Mesenchymal stem cell (in vitro differentiated cells and primary cell): ENCODE measurements at regions not wholly inside any gene's neighbourhood (a gene's known extent, or its start where the extent isn't known, plus 50 kb on each side); places are given as distances from the start of the nearest gene placed in this dataset.
"Not testable (repeated sequence)": the region's sequence is repeated elsewhere in the genome, so short reads cannot be mapped to it uniquely, and the experiment has no call there.

Experiments
- DNase-seq: peaks from one replicate; pipeline ENCODE4 v3.0.0-alpha.2; 2013
- H2AFZ ChIP-seq: one replicate; pipeline ENCODE4 v1.6.1; 2013; ENCODE audit warnings: low read depth, mild to moderate bottlenecking, control low read depth, inconsistent platforms, low read length, moderate library complexity
- H2AK5ac ChIP-seq: 2 replicates; pipeline ENCODE4 v1.6.1; 2013; ENCODE audit warnings: low read length, moderate library complexity, mild to moderate bottlenecking, inconsistent platforms; ENCODE audit not compliant: severe bottlenecking
- H2BK120ac ChIP-seq: one replicate; pipeline ENCODE4 v1.6.1; 2013; ENCODE audit warnings: low read depth, mild to moderate bottlenecking, inconsistent platforms, low read length, moderate library complexity
- H2BK12ac ChIP-seq, 2 experiments: one replicate each; pipeline ENCODE4 v1.6.1; 2013; ENCODE audit warnings: inconsistent platforms in 2 of 2, low read length in 2 of 2, mild to moderate bottlenecking in 2 of 2, moderate library complexity in 2 of 2, control low read depth in 1 of 2
- H2BK15ac ChIP-seq: one replicate; pipeline ENCODE4 v1.6.1; 2013; ENCODE audit warnings: mild to moderate bottlenecking, low read depth, inconsistent platforms; ENCODE audit not compliant: poor library complexity, severe bottlenecking
- H2BK5ac ChIP-seq: 2 replicates; pipeline ENCODE4 v1.6.1; 2013; ENCODE audit warnings: low read depth, mild to moderate bottlenecking, low read length, control low read depth, inconsistent platforms; ENCODE audit not compliant: poor library complexity, severe bottlenecking
- H3K14ac ChIP-seq, 2 experiments: one replicate each; pipeline ENCODE4 v1.6.1; 2013; ENCODE audit warnings: inconsistent platforms in 2 of 2, low read length in 2 of 2, control low read depth in 1 of 2, mild to moderate bottlenecking in 1 of 2, moderate library complexity in 1 of 2
- H3K18ac ChIP-seq, 2 experiments: one replicate each; pipeline ENCODE4 v1.6.1; 2013; ENCODE audit warnings: inconsistent platforms in 2 of 2, low read length in 2 of 2, control low read depth in 1 of 2, low read depth in 1 of 2, mild to moderate bottlenecking in 1 of 2
- H3K23ac ChIP-seq, 2 experiments: one replicate each; pipeline ENCODE4 v1.6.1; 2013; ENCODE audit warnings: inconsistent platforms in 2 of 2, low read length in 2 of 2, mild to moderate bottlenecking in 2 of 2, moderate library complexity in 2 of 2, control low read depth in 1 of 2
- H3K27ac ChIP-seq: 2 replicates; pipeline ENCODE4 v1.5.1; 2013; ENCODE audit warnings: mild to moderate bottlenecking, moderate library complexity, low read length, control low read depth, inconsistent platforms; ENCODE audit not compliant: poor library complexity, severe bottlenecking
- H3K27me3 ChIP-seq, 2 experiments: 2 replicates each; pipeline versions ENCODE4 v1.6.1 to v1.7.0; 2013; ENCODE audit warnings: low read length in 2 of 2, mild to moderate bottlenecking in 2 of 2, moderate library complexity in 2 of 2, control low read depth in 1 of 2, inconsistent platforms in 1 of 2; ENCODE audit not compliant: control insufficient read depth in 1 of 2, insufficient read depth in 1 of 2
- H3K36me3 ChIP-seq, 2 experiments: 2 replicates each; pipeline versions ENCODE4 v1.6.1 to v1.7.0; 2013; ENCODE audit warnings: low read length in 2 of 2, control low read depth in 1 of 2, inconsistent platforms in 1 of 2, low read depth in 1 of 2, mild to moderate bottlenecking in 1 of 2; ENCODE audit not compliant: insufficient read depth in 2 of 2, control insufficient read depth in 1 of 2
- H3K4ac ChIP-seq, 2 experiments: one replicate each; pipeline ENCODE4 v1.6.1; 2013; ENCODE audit warnings: inconsistent platforms in 2 of 2, low read length in 2 of 2, mild to moderate bottlenecking in 2 of 2, moderate library complexity in 2 of 2, control low read depth in 1 of 2, low read depth in 1 of 2
- H3K4me1 ChIP-seq: 2 replicates; pipeline ENCODE4 v1.6.1; 2013; ENCODE audit warnings: low read depth, low read length, control low read depth; ENCODE audit not compliant: control insufficient read depth, insufficient read depth
- H3K4me2 ChIP-seq: 2 replicates; pipeline ENCODE4 v1.6.1; 2013; ENCODE audit warnings: low read length, mild to moderate bottlenecking, inconsistent platforms; ENCODE audit not compliant: poor library complexity, severe bottlenecking
- H3K4me3 ChIP-seq, 2 experiments: 2 replicates each; pipeline versions ENCODE4 v1.5.1 to v1.7.0; 2013; ENCODE audit warnings: low read length in 2 of 2, mild to moderate bottlenecking in 2 of 2, control low read depth in 1 of 2, low read depth in 1 of 2; ENCODE audit not compliant: insufficient read depth in 1 of 2
- H3K79me1 ChIP-seq: replicated peaks from 2 replicates; pipeline ENCODE4 v1.6.1; 2013; ENCODE audit warnings: mild to moderate bottlenecking, control low read depth, low read length, inconsistent platforms; ENCODE audit not compliant: poor library complexity, severe bottlenecking
- H3K9ac ChIP-seq: 2 replicates; pipeline ENCODE4 v1.7.0; 2013; ENCODE audit warnings: mild to moderate bottlenecking, low read length, moderate library complexity
- H3K9me3 ChIP-seq: 2 replicates; pipeline ENCODE4 v1.7.0; 2013; ENCODE audit warnings: mild to moderate bottlenecking, low read length; ENCODE audit not compliant: control insufficient read depth
- H4K8ac ChIP-seq: one replicate; pipeline ENCODE4 v1.6.1; 2013; ENCODE audit warnings: inconsistent platforms, mild to moderate bottlenecking, low read length, moderate library complexity
- H4K91ac ChIP-seq: one replicate; pipeline ENCODE4 v1.6.1; 2013; ENCODE audit warnings: mild to moderate bottlenecking, low read length, inconsistent platforms
- WGBS: methylation state at CpG from one replicate; pipeline ENCODE4 v1.1.7; 2013; ENCODE audit warnings: mixed read lengths; 5-methylcytosine and 5-hydroxymethylcytosine counted together

GRCh38 chr14:105581551-105582341, 55.4 kb downstream of the TMEM121 start:
- 57% methylated on average over 12 of the region's 15 CpGs for WGBS
- H3K4me1 ChIP-seq = no peaks in the 10 kb centered on the region
- no peak overlapping the region for H2AFZ ChIP-seq
- DNase-seq = no peak
- no peaks in the 10 kb centered on the region for H3K79me1 ChIP-seq
- H4K8ac ChIP-seq = no peak overlapping the region
- H3K9me3 ChIP-seq = no peaks in the 10 kb centered on the region
- H3K18ac ChIP-seq = no peak overlapping the region
- no peak overlapping the region for H3K27ac ChIP-seq
- no peak overlapping the region for H3K4ac ChIP-seq
- H2BK5ac ChIP-seq = no peak overlapping the region
- no peak overlapping the region for H4K91ac ChIP-seq
- no peaks in the 10 kb centered on the region for H3K27me3 ChIP-seq
- H3K14ac ChIP-seq = no peak overlapping the region
- no peak overlapping the region for H3K4me3 ChIP-seq
- no peak overlapping the region for H2BK120ac ChIP-seq
- H2AK5ac ChIP-seq = no peak overlapping the region
- no peak overlapping the region for H2BK12ac ChIP-seq
- no peaks in the 10 kb centered on the region for H3K36me3 ChIP-seq
- H3K23ac ChIP-seq = no peak overlapping the region
- no peak overlapping the region for H3K4me2 ChIP-seq
- H3K9ac ChIP-seq = no peak overlapping the region
- H2BK15ac ChIP-seq = no peak overlapping the region

GRCh38 chr14:105582639-105583038, 56.3 kb downstream of the TMEM121 start:
- DNase-seq = no peak
- no peaks in the 10 kb centered on the region for H3K9me3 ChIP-seq
- H2BK15ac ChIP-seq = no peak overlapping the region
- no peak overlapping the region for H2BK12ac ChIP-seq
- no peak overlapping the region for H2AK5ac ChIP-seq
- H3K4ac ChIP-seq = no peak overlapping the region
- H3K4me1 ChIP-seq = no peaks in the 10 kb centered on the region
- 58% methylated on average over 4 of the region's 4 CpGs for WGBS
- H3K23ac ChIP-seq = no peak overlapping the region
- H3K27ac ChIP-seq = no peak overlapping the region
- H2BK120ac ChIP-seq = no peak overlapping the region
- no peaks in the 10 kb centered on the region for H3K79me1 ChIP-seq
- H3K14ac ChIP-seq = no peak overlapping the region
- H3K27me3 ChIP-seq = no peaks in the 10 kb centered on the region
- H2BK5ac ChIP-seq = no peak overlapping the region
- H3K4me2 ChIP-seq = no peak overlapping the region
- H3K36me3 ChIP-seq = no peaks in the 10 kb centered on the region
- no peak overlapping the region for H4K8ac ChIP-seq
- no peak overlapping the region for H3K4me3 ChIP-seq
- H2AFZ ChIP-seq = no peak overlapping the region
- no peak overlapping the region for H3K9ac ChIP-seq
- no peak overlapping the region for H3K18ac ChIP-seq
- no peak overlapping the region for H4K91ac ChIP-seq

GRCh38 chr14:105583914-105584313, 57.5 kb downstream of the TMEM121 start:
- H2BK15ac ChIP-seq, H3K9ac ChIP-seq, H3K4me2 ChIP-seq, H3K36me3 ChIP-seq, H4K91ac ChIP-seq, H3K27ac ChIP-seq, H3K4me1 ChIP-seq, H3K18ac ChIP-seq, H3K23ac ChIP-seq, H2AFZ ChIP-seq, H3K9me3 ChIP-seq, H3K4me3 ChIP-seq, H3K14ac ChIP-seq, H4K8ac ChIP-seq, H2BK5ac ChIP-seq, H3K79me1 ChIP-seq, H2BK120ac ChIP-seq, H2AK5ac ChIP-seq, H2BK12ac ChIP-seq, H3K4ac ChIP-seq, H3K27me3 ChIP-seq, DNase-seq: not testable (repeated sequence)
- WGBS = 82% methylated on average over 8 of the region's 13 CpGs

- H3K18ac ChIP-seq, H2AFZ ChIP-seq, H3K4me1 ChIP-seq, DNase-seq, H2BK120ac ChIP-seq, H4K91ac ChIP-seq, H3K4me3 ChIP-seq, H3K4ac ChIP-seq, H3K36me3 ChIP-seq, H3K4me2 ChIP-seq, H3K27me3 ChIP-seq, H3K14ac ChIP-seq, H2BK5ac ChIP-seq, H3K9me3 ChIP-seq, H3K79me1 ChIP-seq, H3K9ac ChIP-seq, H4K8ac ChIP-seq, H2BK15ac ChIP-seq, H2BK12ac ChIP-seq, H2AK5ac ChIP-seq, H3K23ac ChIP-seq, H3K27ac ChIP-seq: not testable (repeated sequence)
- WGBS = 81% methylated on average over 2 of the region's 2 CpGs
These were observed 58.9 kb downstream of the TMEM121 start for GRCh38 chr14:105585290-105585689.
